ENCODE measurements at regions not wholly inside any gene's neighbourhood (a gene's known extent, or its start where the extent isn't known, plus 50 kb on each side); places are given as distances from the start of the nearest gene placed in this dataset.

GRCh38 chr4:23373261-23373660 is 516.6 kb downstream of the PPARGC1A start:
- ATAC-seq (ENCODE audit: low read depth): no peak
- Histone ChIP-seq H4K20me1 (ENCODE audit: control insufficient read depth, insufficient read depth, low read length, poor library complexity, severe bottlenecking) (no peaks in the 10 kb centered on the region), H3K9ac (ENCODE audit: low read length) (no peak overlapping the region), H3K79me2 (ENCODE audit: control insufficient read depth, insufficient read depth, low read length) (no peaks in the 10 kb centered on the region), H2AFZ (ENCODE audit: insufficient read depth, low read depth, low read length, poor library complexity, severe bottlenecking) (no peak overlapping the region), H3K4me3 (ENCODE audit: control extremely low read depth in 1 of 5, extremely low read depth in 1 of 5, insufficient read depth in 1 of 5, low read depth in 2 of 5, low read length in 4 of 5) (no peak overlapping the region), H3K4me2 (replicated peaks; ENCODE audit: low read depth, low read length, poor library complexity, severe bottlenecking) (no peak overlapping the region), H3K27me3 (replicated peaks in 1 of 4; ENCODE audit: control extremely low read depth in 1 of 4, control insufficient read depth in 3 of 4, insufficient read depth in 4 of 4, low read length in 3 of 4) (no peaks in the 10 kb centered on the region), H3K27ac (ENCODE audit: low read length in 2 of 2) (no peak overlapping the region), H3K36me3 (replicated peaks in 1 of 2; ENCODE audit: control extremely low read depth in 1 of 2, control insufficient read depth in 1 of 2, extremely low read depth in 1 of 2, insufficient read depth in 2 of 2, low read length in 1 of 2) (no peaks in the 10 kb centered on the region), H3K4me1 (ENCODE audit: control insufficient read depth in 2 of 2, insufficient read depth in 2 of 2, low read length in 2 of 2) (no peaks in the 10 kb centered on the region), H3K9me3 (ENCODE audit: control extremely low read depth in 1 of 3, control insufficient read depth in 2 of 3, insufficient read depth in 1 of 3, low read length in 2 of 3) (peaks cover 0 to 9% (median 0%) of the 10 kb centered on the region in 3 donors)
- Mint-ChIP-seq H3K27ac (no peak overlapping the region), H3K4me3 (no peak overlapping the region), H3K9me3 (ENCODE audit: insufficient read depth) (peaks cover 4% of the 10 kb centered on the region), H3K4me1 (no peaks in the 10 kb centered on the region), H3K27me3 (no peaks in the 10 kb centered on the region)
- intact Hi-C loops (cut with micrococcal nuclease): no loop called here
- CTCF ChIA-PET: no interaction called here
- TF ChIP-seq CTCF (IDR thresholded peaks at IDR 0.05) (no peak), EZH2 (IDR thresholded peaks at IDR 0.05; ENCODE audit: borderline replicate concordance, insufficient read depth, low read depth, low read length, poor library complexity, severe bottlenecking) (no peak)
- POLR2A ChIA-PET: no interaction called here
- WGBS (ENCODE audit: insufficient coverage): 100% methylated on average over 1 of the region's 2 CpGs
- DNase-seq: no peak

- Mint-ChIP-seq H3K4me1 (no peaks in the 10 kb centered on the region), H3K4me3 (no peak overlapping the region), H3K9me3 (ENCODE audit: insufficient read depth) (peaks cover 4% of the 10 kb centered on the region), H3K27me3 (no peaks in the 10 kb centered on the region), H3K27ac (no peak overlapping the region)
- ATAC-seq (ENCODE audit: low read depth) (no peak), DNase-seq (no peak)
- Histone ChIP-seq H3K79me2 (ENCODE audit: control insufficient read depth, insufficient read depth, low read length) (no peaks in the 10 kb centered on the region), H3K9ac (ENCODE audit: low read length) (no peak overlapping the region), H4K20me1 (ENCODE audit: control insufficient read depth, insufficient read depth, low read length, poor library complexity, severe bottlenecking) (no peaks in the 10 kb centered on the region), H3K4me1 (ENCODE audit: control insufficient read depth in 2 of 2, insufficient read depth in 2 of 2, low read length in 2 of 2) (no peaks in the 10 kb centered on the region), H2AFZ (ENCODE audit: insufficient read depth, low read depth, low read length, poor library complexity, severe bottlenecking) (no peak overlapping the region), H3K36me3 (replicated peaks in 1 of 2; ENCODE audit: control extremely low read depth in 1 of 2, control insufficient read depth in 1 of 2, extremely low read depth in 1 of 2, insufficient read depth in 2 of 2, low read length in 1 of 2) (no peaks in the 10 kb centered on the region), H3K27me3 (replicated peaks in 1 of 4; ENCODE audit: control extremely low read depth in 1 of 4, control insufficient read depth in 3 of 4, insufficient read depth in 4 of 4, low read length in 3 of 4) (no peaks in the 10 kb centered on the region), H3K9me3 (ENCODE audit: control extremely low read depth in 1 of 3, control insufficient read depth in 2 of 3, insufficient read depth in 1 of 3, low read length in 2 of 3) (peaks cover 0 to 9% (median 0%) of the 10 kb centered on the region in 3 donors), H3K4me3 (ENCODE audit: control extremely low read depth in 1 of 5, extremely low read depth in 1 of 5, insufficient read depth in 1 of 5, low read depth in 2 of 5, low read length in 4 of 5) (no peak overlapping the region), H3K27ac (ENCODE audit: low read length in 2 of 2) (no peak overlapping the region), H3K4me2 (replicated peaks; ENCODE audit: low read depth, low read length, poor library complexity, severe bottlenecking) (no peak overlapping the region)
- intact Hi-C loops (cut with micrococcal nuclease): no loop called here
- 93% methylated on average over 2 of the region's 5 CpGs for WGBS (ENCODE audit: insufficient coverage)
- ChIA-PET POLR2A (no interaction called here), CTCF (no interaction called here)
- TF ChIP-seq EZH2 (IDR thresholded peaks at IDR 0.05; ENCODE audit: borderline replicate concordance, insufficient read depth, low read depth, low read length, poor library complexity, severe bottlenecking) (no peak), CTCF (IDR thresholded peaks at IDR 0.05) (no peak)
Measured at GRCh38 chr4:23371533-23371932, 518.3 kb downstream of the PPARGC1A start.
